IPS-11a (cell line): ENCODE measurements at regions not wholly inside any gene's neighbourhood (a gene's known extent, or its start where the extent isn't known, plus 50 kb on each side); places are given as distances from the start of the nearest gene placed in this dataset.

Experiments used
- H3K4me3 ChIP-seq: one replicate; pipeline ENCODE4 v1.5.1; 2013; ENCODE audit warnings: low read depth, low read length, control low read depth

GRCh38 chr10:131700506-131700905, 200.3 kb upstream of the PPP2R2D start:
- no peak overlapping the region for H3K4me3 ChIP-seq

DNA sequence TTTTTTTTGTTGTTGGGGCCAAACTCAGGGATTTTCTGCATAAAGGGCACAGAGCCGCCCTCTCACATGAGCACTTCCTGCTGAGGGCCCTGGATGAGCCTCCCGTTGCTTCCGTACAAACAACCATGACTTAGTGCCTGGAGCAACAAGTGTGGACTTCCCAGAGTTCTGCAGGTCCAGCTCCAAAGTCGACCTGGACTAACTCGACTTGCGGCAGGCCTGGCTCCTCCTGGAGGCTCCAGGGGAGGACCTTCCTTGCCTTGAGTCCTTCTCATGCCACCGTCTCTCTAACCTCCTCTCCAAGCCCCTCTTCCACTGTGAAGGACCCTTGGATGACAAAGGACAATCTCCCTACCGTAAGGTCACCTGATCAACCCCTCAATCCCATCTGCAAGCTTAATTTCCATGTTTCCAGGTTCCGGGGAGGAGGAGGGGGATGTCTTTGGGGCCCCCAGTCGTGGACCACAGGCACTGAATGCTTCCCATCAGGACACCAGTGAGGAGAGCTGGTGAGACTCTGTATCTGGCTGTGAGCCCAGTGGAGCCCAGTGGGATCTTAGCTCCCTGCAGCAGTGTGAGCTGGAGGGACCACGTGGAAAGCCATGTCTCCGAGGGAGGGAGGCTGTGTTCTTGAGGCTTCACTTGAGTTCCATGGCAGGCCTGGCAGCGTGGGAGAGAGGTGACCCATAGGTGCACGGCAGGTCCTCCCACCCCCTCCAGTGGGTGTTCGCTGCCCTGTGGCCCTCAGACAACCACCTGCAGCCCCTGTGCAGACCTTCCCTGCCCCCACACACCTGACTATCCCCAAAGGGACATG, 199.5 kb upstream of the PPP2R2D start:
- H3K4me3 ChIP-seq = no peak overlapping the region

DNA sequence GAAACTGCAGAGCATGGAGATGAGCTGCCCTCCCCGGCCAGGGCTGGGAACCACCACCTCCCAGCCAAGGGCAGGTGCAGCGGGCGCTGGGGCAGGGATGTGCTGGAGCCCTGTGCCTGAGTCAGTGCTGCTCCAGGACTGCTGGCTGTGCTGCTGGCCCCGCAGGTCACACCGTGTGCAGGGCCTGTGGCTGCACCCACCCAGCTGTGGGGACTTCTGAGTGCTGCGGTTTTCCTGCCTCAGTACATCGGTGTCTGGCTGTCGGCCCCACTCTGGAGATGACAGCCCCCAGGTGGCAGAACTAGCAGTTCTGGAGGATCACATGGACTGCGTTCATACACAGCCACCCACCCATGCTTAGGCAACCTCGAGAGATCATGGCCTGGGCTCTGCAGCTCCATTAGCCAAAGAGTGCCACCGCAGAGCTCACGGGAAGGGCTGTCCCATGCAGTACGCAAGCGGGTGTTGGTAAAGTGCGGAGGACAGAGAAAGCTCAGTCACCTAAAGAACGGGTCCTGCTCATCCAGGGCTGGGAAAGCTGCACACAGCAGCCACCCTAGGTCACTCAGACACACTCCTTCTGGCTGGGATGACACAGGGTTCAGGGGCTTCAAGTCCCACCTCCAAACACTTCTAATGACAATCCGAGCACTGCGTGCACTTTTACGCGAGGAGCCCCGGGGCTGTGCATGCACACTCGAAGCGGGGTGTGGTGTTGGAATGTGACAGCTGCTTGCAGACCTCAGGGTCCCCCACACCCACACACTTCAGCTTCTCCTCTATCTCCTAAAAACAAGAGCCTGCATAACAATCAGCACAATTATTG, 198.1 kb upstream of the PPP2R2D start:
- H3K4me3 ChIP-seq = no peak overlapping the region

GRCh38 chr10:131703541-131703940, 197.3 kb upstream of the PPP2R2D start:
- no peak overlapping the region for H3K4me3 ChIP-seq

DNA sequence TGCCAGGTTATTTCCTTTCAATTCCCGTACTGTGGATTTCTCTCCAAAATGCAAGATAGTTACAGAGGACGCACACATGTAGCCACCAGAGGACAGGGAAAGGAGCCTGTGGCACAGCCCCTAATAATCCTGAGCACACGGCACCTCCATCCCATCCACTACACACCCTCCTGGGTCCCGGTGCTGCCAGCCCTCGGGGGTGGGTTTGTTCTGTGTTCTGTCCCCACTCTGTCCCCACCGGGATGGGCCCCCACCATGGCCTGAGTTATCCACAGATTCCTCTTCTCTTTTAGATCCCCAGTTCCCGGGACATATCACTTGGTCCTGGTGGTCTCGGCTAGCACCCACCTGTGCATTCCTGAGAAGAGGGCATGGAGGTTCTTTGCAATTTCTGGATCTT, 196.9 kb upstream of the PPP2R2D start:
- no peak overlapping the region for H3K4me3 ChIP-seq

GRCh38 chr10:131706476-131706875, 194.3 kb upstream of the PPP2R2D start:
- H3K4me3 ChIP-seq = no peak overlapping the region

- no peak overlapping the region for H3K4me3 ChIP-seq
These were observed 193.9 kb upstream of the PPP2R2D start for GRCh38 chr10:131706952-131707351.

GRCh38 chr10:131708225-131708880, 192.5 kb upstream of the PPP2R2D start:
- H3K4me3 ChIP-seq = no peak overlapping the region

GRCh38 chr10:131710142-131710861, 190.5 kb upstream of the PPP2R2D start:
- no peak overlapping the region for H3K4me3 ChIP-seq

DNA sequence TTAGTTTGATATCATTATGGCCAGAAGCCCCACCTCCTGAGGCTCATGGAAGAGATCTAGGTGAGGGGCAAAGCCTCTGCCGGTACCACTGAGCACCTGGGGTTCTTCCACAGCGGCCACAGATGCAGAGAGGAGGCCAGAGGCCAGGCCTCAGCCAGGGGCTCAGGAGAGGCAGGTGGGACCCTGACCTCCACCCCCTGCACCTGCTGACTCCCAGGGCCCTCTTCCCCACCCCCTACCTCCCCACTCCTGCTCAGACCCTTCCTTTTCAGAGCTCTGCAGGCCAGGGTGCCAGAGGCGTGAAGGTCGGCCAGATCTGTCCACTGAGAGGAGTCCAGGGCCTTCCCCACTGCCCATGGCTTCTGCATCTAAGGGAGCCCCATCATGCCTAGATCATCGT, 178.7 kb upstream of the PPP2R2D start:
- no peak overlapping the region for H3K4me3 ChIP-seq

GRCh38 chr10:131722525-131723264, 178.1 kb upstream of the PPP2R2D start:
- no peak overlapping the region for H3K4me3 ChIP-seq

DNA sequence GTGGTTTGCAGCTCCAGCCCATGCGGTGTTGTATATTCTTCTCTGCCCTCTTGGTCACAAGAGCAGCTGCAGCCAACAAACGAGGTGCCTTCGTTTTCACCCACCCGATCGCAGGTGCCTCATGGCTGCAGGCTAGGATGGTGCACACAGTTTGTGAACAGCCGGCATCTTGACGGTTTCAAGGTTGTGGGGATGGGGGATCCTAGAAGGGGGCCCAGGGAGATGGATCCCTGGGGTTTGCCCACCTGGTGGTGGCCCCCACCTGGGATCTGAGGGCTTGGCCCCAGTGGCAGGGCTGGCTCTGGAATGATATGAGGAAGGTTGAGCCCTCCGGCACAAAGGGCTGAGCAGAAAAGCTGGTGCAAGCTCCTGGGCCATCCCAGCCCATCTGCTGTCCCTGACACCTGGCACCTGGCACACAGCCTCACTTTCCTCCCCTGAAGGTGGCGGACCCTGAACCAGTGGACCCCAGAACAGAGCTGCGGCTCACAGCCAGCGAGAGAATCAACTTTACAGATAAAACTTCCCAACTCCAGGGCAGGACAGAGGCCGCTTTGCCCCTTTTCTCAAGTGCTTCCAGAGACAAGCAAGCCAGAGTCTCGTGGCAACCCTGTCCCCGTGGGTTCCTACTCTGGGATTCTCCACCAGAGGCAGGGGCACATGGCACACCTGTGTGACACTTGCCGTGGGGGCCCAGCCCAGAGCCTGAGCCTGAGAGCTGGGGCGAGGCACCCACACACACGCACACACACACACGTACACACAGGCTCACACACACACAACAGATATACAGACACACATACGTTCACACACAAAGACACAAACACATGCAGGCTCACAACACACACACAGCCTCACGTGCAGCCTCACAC, 177.3 kb upstream of the PPP2R2D start:
- H3K4me3 ChIP-seq = no peak overlapping the region

DNA sequence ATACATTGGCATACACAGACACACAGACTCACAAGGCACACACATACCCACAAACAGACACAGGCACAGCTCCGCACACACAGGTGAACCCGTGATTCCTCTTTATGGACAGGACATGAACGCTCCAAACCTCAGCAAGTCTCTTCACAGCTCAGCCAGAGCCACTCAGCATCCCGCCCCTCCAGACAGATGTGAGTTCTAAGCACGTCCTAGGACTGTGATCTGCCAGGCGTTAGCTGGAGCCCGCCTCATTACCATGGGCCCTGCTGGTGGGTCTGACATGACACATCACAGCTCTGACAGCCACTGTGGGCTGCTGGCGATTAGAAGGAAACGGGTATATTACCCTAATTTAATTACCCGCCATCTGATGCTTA, 176.7 kb upstream of the PPP2R2D start:
- H3K4me3 ChIP-seq = no peak overlapping the region

DNA sequence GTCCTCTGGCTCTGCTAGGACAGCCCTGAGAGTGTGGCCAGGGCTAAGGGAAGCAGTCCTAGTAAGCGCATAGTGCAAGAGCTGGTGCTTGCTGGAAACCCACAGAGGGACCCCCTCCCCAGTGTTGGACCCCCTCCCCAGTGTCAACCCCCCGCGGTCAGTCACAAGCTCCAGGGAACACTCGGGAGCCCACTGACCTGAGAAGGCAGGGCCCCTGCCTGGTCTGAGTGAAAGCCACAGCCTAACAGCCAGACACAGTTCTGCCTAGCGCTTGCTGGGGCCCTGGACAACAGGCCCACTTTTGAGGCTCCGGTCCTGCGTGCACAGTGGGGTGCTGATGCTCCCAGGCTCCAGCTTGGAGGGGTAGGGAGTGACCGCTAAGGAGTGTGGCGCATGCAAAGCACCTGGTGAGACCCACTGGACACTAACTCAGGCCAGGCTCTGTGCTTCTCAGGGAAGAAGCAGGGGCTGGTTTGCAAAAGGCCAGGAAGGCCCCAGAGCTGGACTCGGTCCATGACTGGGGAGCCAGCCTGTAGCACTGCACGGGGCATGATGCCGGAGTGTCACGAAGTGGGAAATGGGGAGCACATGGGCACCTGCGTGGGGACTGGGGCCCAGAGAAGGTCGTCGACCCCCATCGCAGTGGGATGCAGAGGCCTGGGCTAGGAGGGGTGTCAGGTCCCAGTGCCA, 175.8 kb upstream of the PPP2R2D start:
- H3K4me3 ChIP-seq = no peak overlapping the region

GRCh38 chr10:131725581-131726069, 175.2 kb upstream of the PPP2R2D start:
- no peak overlapping the region for H3K4me3 ChIP-seq

DNA sequence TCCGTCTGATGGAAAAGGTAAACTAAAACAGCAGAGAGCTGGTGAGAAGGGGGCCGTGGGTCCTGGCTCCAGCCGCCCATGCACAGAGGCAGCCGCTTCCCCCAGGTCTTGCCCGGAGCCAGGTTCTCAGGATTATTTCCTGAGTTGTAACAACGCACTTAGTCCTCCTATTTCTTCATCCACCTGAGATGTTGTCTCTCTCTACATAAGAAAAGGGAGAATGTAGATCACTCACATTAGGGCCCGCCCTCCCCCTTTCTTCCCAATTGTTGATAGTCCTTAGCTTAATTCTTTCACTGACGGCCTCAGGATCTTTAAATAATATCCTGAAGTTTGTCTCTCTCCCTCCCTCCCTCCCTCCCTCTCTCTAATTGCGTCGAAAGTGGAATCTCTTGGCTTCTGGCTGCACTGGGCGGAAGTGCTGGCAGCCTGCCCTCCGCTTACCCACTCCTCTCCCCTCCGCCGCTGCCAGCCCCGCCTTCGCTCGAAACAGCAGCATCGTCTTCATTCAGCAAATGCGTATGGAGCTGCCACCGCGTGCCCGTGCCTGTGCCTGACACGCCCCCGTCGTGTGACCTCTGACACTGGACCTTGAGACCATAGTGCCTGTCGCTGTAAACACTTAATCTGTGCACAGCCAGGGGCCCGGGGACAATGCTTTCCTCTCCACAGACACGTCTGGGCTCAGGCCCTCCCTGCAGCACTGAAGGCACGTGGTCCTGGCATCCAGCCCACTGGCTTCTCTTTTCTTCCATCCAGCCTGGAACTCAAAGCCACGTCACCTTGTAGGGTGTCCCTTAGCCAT, 174.5 kb upstream of the PPP2R2D start:
- H3K4me3 ChIP-seq = no peak overlapping the region

GRCh38 chr10:131726967-131727366, 173.8 kb upstream of the PPP2R2D start:
- H3K4me3 ChIP-seq = no peak overlapping the region

GRCh38 chr10:131727560-131727959, 173.2 kb upstream of the PPP2R2D start:
- H3K4me3 ChIP-seq = no peak overlapping the region
